ENCODE measurements at regions not wholly inside any gene's neighbourhood (a gene's known extent, or its start where the extent isn't known, plus 50 kb on each side); places are given as distances from the start of the nearest gene placed in this dataset.

- no peak for TF ChIP-seq ZBTB26 (CRISPR knock-in tag; IDR thresholded peaks at IDR 0.05)
- no peak for TF ChIP-seq MXI1 (IDR thresholded peaks at IDR 0.05; ENCODE audit: low read depth, low read length)
- no peak for TF ChIP-seq TEAD4 (IDR thresholded peaks at IDR 0.05; ENCODE audit: low read length)
- TF ChIP-seq TEAD4 (CRISPR knock-in tag; IDR thresholded peaks at IDR 0.05; ENCODE audit: borderline replicate concordance): no peak
- no peak for TF ChIP-seq GTF2F1 (IDR thresholded peaks at IDR 0.05; ENCODE audit: low read depth, low read length)
- TF ChIP-seq CEBPZ (IDR thresholded peaks at IDR 0.05; ENCODE audit: borderline replicate concordance, low read depth, low read length): no peak
- no peak for TF ChIP-seq STAT6 (CRISPR knock-in tag; IDR thresholded peaks at IDR 0.05)
- TF ChIP-seq FOXK1 (CRISPR knock-in tag; IDR thresholded peaks at IDR 0.05; ENCODE audit: borderline replicate concordance): no peak
- no peak for TF ChIP-seq REST (IDR thresholded peaks at IDR 0.05; ENCODE audit: borderline replicate concordance)
- TF ChIP-seq REST (CRISPR knock-in tag; IDR thresholded peaks at IDR 0.05; ENCODE audit: low read depth): no peak
- TF ChIP-seq CHAMP1 (IDR thresholded peaks at IDR 0.05): no peak
- no peak for TF ChIP-seq ARID3B (CRISPR knock-in tag; IDR thresholded peaks at IDR 0.05; ENCODE audit: borderline replicate concordance)
- TF ChIP-seq MCM7 (IDR thresholded peaks at IDR 0.05): no peak
- no peak for TF ChIP-seq TARDBP (IDR thresholded peaks at IDR 0.05)
- no peak for TF ChIP-seq MAZ (CRISPR knock-in tag; conservative IDR thresholded peaks at IDR 0.05 in 1 of 2, IDR thresholded peaks at IDR 0.05 in 1 of 2)
- no peak for TF ChIP-seq ZNF445 (CRISPR knock-in tag; IDR thresholded peaks at IDR 0.05; ENCODE audit: low read depth)
Observed at GRCh38 chr4:110915301-110915700, 292.4 kb upstream of the PITX2 start.
